Daoy (cell line): ENCODE measurements at regions not wholly inside any gene's neighbourhood (a gene's known extent, or its start where the extent isn't known, plus 50 kb on each side); places are given as distances from the start of the nearest gene placed in this dataset.
A peak's percentile ranks its signal among the peaks of the same experiment; 100 is the strongest.
"Not testable (repeated sequence)": the region's sequence is repeated elsewhere in the genome, so short reads cannot be mapped to it uniquely, and the experiment has no call there.

ENCODE experiments used
- DNase-seq: peaks from one replicate; pipeline ENCODE4 v3.0.0-alpha.2; 2015; ENCODE audit warnings: low read depth

DNA sequence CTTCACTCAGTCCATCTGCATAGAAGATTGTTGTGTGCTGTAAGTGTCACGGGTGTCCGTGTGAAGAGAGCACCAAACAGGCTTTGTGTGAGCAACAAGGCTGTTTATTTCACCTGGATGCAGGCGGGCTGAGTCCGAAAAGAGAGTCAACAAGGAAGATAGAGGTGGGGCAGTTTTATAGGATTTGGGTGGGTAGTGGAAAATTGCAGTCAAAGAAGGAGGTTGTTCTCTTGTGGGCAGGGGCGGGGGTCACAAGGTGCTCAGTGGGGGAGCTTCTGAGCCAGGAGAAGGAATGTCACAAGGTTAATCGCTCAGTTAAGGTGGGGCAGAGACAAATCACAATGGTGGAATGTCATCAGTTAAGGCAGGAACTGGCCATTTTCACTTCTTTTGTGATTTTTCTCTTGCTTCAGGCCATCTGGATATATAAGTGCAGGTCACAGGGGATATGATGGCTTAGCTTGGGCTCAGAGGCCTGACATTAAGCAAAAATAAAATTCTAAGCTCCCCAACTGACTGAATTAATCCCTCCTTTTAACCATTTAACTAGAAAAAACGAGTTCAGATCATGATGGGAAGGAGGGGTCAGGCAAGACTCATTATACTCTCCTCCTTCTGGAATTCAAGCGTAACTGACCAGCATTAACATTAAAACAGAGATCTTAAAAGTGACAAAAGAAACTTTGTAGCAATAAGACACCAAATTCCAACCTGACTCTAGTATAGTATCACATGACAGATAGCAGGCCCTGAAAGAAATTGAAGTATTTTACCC is 200.5 kb upstream of the DIPK2B start:
- not testable (repeated sequence) for DNase-seq

DNA sequence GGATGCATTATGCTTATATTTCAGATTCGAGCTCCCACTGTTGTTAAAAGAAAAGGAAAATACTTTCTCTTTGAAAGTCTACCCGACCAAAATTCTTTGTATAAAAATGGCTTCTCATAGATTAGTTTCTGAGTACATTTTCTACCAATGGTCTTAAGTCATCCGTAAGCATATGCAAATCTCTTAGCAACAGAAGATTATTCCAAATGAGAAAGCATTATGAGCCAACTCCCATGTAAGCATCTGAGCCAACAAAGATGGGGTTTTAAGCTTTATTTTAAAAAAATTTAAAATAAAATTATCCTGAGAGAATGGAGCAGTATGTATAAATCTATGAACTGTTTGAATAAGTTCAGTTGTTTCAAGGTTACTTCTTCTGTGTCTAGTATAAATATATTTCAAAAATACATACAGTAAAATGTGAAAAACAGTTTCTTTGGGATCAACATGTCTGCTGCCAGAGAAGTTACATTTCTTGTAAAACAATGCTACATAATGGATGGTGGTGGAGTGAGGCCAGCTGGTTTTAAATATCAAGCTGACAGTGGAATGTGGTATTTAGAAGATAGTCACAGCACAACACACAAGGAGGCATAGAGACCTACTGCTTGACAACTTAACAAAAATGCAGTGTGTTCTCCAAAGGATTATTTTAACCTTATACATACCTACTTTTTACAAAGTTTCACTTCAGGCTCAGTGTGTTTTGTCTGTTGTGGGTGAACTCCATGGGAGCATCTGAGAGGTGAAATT is 199.5 kb upstream of the DIPK2B start:
- DNase-seq: no peak

DNA sequence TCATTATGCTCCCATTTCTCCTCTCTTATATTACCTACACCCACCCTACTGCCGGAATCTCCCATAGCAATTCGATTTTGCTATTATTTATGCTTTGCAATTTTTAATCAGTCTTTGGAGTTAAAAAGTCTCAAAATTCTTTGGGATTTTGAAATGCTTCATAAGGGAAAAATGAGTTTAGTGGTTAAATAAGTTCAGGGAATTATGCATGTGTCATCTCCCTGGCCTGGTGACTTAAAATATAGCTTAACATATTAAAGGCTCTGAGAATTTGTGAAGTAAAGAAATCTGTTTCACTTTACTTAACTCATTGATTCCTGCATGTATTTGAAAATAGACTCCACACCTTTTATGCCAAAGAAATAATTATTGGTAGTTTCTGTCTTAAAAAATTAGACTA is 185.1 kb upstream of the DIPK2B start:
- DNase-seq: no peak

DNA sequence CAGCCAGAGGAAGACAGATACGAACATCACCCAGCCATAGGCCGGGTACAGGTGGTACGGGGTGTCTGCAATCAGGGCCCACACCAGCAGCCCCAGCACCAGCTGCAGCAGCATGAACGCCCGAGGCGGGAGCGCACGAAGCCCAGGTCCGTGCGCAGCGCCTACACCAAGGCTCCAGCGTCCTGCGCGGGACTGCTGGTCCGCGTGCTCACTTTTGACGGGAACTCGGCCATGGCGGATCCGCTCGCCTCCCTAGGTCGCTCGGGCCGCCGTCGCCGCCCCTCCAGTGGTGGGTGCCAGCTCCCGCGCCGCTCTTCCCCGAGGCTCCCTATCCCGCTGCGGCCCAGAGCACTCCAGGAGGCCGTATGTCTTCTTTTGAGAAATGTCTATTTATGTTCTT is 181.2 kb upstream of the DIPK2B start:
- DNase-seq: no peak

DNA sequence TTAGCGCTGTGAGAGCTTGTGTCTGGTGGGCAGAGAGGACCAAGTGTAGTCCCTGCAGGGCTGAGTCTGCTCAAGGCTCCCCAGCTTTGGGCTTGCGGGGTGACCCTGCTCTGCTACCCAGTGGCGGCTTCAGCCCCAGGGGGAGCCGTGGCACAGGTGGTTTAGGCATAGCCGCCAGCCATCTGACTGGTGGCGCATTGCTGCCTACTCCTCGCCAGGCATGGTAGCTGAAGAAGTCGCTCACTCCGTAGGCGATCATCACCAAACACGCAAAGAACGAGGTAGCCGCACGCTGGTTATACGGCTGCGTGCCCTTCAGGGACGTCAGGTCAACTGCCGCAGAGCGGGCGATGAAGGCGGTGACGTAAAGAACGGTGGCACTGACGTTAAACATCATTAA is 180.7 kb upstream of the DIPK2B start:
- no peak for DNase-seq

DNA sequence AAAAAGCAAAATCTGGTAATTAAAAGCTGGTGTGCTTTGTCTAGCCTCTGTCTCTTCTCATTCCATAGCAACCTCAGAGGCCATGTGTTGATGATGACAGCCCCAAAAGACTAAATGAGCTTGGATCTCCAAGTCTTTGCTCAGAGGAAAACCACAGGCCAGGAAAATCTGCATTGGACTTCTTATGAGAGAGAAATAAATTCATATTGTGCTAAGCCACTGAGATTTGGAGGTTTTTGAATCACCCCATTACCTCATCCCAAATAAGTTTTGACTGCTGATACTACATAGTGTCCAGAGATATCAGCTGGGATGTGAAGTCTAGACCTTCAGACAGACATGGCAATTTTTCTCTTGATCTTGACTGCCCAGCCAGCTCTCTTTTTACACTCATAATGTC is 178.6 kb upstream of the DIPK2B start:
- no peak for DNase-seq

DNA sequence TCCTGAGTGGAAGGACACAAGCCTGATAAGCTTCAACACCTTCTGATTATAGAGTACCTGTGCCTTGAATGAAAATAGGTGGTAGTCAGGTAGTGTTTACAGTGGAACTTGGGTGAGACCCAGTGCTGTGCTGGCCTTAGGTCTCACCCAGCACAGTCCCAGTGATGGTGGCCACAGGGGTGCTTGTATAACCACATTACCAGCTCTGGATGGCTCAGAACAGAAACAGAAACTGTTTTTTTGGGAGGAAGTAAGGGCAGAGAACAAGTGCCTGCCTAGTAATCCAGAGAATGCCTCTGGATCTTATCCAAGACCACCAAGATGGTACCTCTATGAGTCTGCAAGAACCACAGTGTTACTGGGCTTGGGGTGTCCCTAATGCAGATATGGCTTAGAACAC is 171.5 kb upstream of the DIPK2B start:
- DNase-seq: no peak

DNA sequence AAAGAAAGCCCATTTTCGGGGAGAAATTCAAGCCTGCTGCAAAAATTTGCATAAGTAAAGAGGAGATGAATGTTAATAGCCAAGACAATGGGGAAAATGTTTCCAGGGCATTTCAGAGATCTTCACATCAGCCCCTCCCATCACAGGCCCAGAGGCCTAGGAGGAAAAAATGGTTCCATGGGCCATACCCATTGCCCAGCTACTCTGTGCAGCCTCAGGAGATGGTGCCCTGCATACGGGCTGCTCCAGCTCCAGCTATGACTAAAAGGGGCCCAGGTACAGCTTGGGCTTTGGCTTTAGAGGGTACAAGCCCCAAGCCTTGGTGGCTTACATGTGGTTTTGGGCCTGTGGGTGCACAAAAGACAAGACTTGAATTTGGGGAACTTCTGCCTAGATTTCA is 168.0 kb upstream of the DIPK2B start:
- DNase-seq: no peak

DNA sequence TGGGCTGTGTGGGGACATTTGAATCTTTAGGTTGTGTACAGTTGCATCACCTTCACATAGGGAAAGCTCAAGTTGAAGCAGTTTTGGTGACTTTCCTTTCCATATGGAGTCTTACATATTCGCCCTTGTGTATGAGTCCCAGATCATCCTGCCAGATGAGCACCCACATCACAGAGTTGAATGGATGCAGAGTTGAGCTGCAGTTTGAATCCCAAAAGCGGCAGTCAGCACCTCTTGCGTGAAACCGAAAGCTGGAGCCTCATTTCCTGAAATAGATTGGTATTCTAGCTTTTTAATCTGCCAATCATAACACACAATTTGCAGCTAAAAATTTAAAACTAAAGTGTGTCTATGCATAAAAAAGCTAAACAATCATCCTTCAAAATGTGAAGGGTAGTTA is 162.9 kb upstream of the DIPK2B start:
- DNase-seq: no peak

DNA sequence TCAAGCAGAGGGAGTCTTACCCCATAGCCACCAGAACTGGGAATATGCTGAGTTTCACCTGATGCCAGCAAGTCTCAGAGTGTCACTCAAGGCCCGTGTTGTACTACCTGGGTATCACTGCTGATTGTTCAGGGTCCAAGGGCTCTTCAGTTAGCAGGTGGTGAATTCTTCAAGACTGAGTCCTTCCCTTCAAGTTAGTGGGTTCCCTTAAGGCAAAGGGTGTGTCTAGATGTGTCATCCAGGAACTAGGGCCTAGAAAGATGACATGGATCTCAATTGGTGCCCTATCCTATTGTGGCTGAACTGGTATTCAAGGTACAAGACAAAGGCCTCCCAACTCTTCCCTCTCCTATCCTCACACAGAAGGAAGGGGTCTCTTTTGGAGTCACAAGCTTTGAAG is 159.9 kb upstream of the DIPK2B start:
- no peak for DNase-seq

DNA sequence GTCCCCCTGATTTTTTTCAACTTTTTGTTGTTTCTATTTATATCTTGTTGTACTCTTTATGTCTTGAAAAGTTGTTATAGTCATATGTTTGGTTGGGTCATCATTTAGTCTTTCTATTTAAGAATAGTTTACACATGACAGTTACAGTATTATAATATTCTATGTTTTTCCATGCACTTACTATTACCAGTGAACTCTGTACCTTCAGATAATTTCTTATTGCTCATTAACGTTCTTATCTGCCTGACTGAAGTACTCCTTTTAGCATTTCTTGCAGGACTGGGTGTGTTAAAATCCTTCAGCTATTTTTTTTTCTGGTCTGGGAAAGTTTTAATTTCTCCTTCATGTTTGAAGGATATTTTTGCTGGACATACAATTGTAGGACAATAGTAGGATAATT is 157.7 kb upstream of the DIPK2B start:
- DNase-seq: no peak

DNA sequence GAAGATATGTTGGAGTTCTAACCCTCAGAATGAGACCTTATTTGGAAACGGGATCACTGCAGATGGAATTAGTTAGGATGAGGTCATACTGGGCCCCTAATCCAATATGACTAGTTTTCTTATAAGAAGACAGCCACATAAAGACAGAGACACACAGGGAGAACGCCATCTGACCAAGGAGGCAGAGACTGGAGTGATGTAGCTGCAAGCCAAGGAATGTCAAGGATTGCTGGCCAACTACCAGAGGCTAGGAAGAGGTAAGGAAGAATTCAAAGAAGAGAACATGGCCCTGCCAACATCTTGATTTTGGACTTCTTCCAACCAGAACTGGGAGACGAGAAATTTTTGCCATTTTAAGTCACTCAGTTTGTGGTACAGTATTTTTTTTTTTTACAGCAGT is 152.8 kb upstream of the DIPK2B start:
- no peak for DNase-seq

DNA sequence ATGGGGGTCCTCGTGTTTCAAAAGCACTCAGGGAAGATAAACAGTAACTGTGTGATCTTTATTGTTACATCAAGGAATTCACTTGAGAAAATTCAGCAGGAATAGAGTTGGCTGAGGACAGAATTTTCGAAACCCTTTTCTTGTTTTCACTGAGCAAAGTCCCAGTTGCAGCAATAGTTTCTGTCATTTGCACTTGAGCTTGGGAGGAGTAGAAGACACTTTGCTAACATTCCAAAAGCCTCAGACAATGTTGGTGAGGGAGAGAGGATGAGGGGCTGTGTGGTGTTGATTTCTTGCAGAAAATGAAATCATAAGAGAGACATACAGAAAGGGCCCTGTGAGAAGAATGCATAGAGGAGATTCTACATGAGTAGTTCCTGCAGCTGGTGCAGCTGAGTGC is 151.9 kb upstream of the DIPK2B start:
- no peak for DNase-seq

DNA sequence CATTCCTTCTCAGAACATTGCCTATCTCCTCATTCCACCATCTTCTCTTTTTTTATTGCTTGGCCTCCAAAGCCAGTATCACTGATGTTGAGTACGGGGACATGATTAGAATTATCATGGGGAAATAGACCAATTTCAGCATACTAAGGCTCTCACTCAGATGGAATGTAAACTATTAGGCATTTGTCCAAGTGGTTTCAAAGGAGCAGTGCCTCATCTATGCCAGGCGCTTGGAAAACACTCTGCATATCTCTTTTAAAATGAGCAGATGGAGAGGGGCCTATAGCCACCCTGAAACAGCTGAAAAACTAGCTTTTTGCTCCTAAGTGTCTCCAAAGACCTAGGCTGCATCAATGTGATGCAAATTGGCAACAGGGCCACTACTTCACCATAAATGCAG is 150.8 kb upstream of the DIPK2B start:
- DNase-seq: peak; percentile 17

DNA sequence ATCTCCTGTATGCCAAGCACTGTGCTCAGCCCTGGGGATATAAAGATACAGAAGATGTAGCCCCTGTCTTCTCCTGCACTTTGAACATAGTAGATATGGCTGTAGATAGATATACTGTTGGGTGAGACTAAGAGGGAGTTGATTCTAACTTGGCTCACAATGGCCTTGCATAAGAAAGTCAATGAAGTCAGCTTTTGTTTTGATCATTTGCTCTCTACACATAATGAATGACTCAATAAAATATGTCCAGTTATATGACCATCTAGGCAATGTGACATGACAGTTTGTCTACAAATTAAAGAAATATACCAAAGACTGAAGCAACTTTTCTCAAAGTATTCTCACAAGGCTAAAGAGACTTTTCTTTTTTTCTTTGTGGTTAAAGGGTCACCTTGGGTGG is 147.6 kb upstream of the DIPK2B start:
- DNase-seq: no peak

DNA sequence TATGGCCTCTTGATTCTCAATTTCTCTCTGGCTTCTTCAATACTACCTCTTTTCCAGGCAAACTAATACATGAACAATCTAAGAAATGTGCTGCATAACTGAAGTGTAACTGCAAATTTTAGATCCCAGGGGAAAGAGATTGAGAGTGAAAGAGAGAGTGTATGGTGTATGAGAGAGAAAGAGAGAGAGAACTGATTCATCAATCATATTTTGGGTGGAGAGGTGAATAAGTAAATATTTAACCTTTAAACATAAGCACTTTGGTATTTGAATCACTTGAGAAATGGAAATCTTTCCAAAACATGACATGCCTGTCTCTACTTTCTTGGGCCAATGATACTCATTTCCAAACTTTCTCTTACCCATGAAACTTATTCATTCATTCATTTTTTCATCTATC is 147.2 kb upstream of the DIPK2B start:
- DNase-seq: no peak

DNA sequence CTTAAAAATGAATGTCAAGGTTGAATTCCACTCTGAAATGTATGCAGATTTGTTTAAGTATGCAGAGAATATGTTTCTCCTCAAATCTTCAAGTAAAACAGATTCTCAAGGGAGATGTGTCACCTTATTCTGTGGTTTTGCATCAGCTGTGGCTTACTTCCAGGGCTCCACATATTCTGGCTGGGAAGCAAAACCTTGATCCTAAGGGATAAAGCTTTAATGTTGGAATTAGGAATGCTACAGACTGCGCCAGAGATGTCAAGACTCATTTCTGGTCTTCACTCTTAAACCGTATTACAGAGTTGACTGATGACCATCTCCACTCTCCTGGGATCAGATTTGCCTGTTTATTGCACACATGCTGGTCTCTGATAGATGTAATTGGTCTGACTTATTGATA is 143.9 kb upstream of the DIPK2B start:
- peak; percentile 17 for DNase-seq

DNA sequence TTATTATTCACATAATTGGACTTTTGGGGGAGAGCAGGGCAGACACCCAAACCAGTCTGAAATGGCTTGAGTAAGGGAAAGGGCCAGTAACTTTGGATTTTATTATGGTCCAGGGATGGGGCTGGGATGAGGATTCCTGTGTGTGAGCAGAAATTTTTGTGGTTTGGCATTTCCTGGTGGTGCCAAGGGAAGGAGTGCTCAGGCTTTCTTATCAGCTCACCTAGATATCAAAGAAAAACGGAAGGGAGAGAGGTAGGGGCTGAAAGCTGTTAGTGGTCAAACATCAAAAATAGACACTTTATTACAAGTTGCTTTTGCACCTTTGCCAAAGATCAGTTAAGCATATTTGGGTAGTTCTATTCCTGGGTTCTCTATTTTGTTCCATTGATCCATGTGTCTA is 128.5 kb upstream of the DIPK2B start:
- DNase-seq: peak; percentile 22

DNA sequence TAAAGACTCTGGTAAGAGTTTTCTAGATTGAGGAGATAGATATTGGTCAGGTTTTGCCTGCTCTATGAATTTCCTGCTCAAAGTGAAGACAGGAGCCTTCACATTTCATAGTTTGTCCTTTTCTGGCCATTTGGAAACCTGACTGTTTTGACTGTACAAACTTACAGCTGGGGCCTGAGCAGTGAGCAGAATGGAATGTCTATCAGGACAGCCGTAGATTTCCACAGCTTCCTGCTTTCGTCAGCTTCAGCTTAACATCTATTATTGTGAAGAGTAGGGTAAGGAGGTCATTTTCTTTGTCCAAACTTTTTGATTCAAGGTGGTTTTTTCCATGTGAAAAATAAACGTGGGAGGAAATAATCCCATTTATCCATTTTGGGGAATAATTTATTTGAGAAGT is 124.3 kb upstream of the DIPK2B start:
- DNase-seq: no peak

DNA sequence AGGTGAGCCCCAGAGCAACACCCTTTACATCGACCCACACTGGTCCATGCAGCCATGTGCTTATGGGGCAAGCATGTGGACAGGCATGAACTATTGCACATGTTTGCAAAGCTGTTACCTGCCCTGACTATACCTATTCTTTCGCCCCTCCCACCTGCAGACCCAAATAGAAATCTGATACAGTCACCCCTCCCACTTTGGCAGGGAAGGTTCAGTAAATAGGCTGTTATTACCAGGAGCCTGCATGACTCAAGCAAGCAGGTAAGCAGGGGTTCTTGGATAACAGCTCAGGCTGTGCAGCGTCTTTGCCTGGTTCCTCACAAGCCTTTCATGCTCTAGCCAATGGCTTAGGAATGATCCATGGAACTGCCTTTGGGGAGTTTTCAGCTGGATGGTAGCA is 122.7 kb upstream of the DIPK2B start:
- no peak for DNase-seq

DNA sequence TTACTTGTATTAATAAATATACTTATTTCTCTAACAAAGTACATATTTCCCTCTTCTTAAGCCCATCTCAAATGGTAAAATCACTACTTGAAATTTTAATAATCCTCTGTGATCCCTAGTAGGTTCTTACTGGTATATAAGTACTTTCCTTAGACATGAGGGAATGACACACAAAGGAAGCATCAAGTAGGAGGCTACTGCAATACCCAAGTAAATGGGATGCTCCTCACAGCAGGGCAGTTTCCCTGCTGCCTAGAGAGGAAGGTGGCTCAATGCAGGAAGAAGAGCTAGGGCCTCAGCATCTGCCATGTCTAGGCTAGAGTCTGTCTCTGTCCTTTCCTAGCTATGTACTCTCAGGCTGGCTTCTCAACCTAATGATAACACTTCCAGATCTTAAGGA is 122.1 kb upstream of the DIPK2B start:
- DNase-seq: peak; percentile 22

DNA sequence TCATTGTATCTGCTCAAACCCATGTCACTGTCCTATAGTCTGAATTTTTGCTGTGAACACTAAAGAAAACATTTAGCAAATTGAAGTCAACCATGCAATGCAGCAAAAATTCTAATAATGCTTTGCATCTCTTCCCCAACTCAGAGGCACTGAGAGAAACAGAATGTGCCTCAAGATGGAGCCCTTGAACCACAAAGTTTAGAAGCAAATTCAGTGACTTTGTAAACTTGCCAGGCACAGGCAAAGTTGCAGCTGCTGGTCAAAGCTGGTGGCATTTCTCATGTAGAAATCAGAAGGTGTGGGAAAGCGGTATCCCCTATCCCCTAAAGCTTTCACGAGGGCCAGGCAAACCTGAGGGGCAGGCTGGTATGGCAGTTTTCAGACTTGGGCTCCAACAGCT is 121.7 kb upstream of the DIPK2B start:
- DNase-seq: peak; percentile 68

DNA sequence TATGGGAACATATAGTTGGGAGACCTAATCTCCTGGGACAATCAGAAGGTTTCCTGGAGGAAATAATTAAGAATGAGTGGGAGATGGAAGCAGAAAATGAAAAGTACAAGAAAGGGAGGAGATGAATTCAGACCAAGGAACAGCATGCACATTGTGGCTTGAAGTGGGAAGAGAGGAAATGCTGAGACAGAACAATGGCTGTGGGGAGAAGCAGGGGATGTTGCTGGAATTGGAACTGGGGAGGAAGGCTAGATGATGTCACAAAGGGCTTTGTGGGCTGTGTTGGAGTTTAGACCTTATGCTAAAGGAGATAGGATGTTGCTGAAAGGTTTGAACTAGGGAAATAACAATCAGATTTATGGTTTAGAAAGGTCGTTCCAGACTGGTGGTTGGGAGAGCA is 119.5 kb upstream of the DIPK2B start:
- DNase-seq: no peak

DNA sequence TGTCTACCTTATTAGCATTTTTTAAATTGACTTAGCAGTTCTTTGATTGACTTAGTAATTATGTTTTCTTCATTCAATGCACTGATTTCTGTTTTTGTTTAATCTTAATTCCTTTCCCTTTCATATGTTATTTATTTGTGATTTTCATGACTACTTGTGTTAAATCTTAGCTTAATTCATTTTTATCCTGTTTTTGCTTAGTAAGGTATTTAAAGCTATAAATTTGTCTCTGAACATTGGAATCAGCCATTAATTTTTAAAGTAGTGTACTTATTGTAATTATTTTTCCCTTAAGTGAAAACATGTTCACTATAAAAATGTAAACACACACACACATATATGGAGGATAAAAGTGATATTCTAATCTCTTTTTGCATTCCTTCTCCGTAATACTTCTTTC is 109.1 kb upstream of the DIPK2B start:
- no peak for DNase-seq
